RWPE1 (cell line): ENCODE measurements at regions not wholly inside any gene's neighbourhood (a gene's known extent, or its start where the extent isn't known, plus 50 kb on each side); places are given as distances from the start of the nearest gene placed in this dataset.

Experiments
- CTCF ChIA-PET: fragments of 350-600 bp; sonication (Branson Sonifier 250); formaldehyde crosslinking; extraction: SDS; loops from one replicate; lab custom pipeline; 2021; lab: Yijun Ruan, JAX
- POLR2A ChIA-PET: fragments of 400-600 bp; formaldehyde crosslinking; extraction: SDS; loops from one replicate; lab custom pipeline; 2020; ENCODE audit warnings: antibody characterized with exemption; ENCODE audit not compliant: low non-redundant PET; lab: Yijun Ruan, JAX
- DNase-seq: peaks from one replicate; pipeline ENCODE4 v3.0.0; 2012; ENCODE audit warnings: low spot score
- H3K27ac ChIP-seq: fragments of 450-650 bp; 2 replicates; pipeline ENCODE4 v1.5.1; 2017
- CTCF ChIP-seq: fragments of 450-650 bp; conservative IDR thresholded peaks from 2 replicates; pipeline ENCODE4 v1.5.1; 2017; ENCODE audit warnings: low read depth, mild to moderate bottlenecking

DNA sequence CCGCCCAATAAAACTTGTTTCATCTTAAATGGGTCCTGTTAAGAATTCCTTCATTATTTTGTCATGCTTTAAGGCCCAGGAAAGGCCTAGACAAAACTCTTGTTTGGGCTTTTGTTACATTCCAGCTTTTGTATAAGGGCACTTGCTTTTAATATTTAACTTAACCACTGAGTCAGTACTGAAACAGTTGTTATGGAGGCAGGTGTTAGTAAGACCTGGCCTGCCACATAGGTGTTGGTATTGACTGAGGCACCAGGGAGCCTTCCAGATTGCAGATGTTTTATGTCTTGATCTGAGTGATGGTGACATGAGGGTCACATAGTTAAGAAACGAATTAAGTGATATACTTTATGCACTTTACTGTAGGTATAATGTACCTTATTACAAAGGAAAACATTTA, 274.9 kb upstream of the TGFBR2 start:
- no peak overlapping the region for H3K27ac ChIP-seq
- CTCF ChIA-PET = no interaction called here
- TF ChIP-seq CTCF = no peak
- POLR2A ChIA-PET = no interaction called here
- DNase-seq = no peak

DNA sequence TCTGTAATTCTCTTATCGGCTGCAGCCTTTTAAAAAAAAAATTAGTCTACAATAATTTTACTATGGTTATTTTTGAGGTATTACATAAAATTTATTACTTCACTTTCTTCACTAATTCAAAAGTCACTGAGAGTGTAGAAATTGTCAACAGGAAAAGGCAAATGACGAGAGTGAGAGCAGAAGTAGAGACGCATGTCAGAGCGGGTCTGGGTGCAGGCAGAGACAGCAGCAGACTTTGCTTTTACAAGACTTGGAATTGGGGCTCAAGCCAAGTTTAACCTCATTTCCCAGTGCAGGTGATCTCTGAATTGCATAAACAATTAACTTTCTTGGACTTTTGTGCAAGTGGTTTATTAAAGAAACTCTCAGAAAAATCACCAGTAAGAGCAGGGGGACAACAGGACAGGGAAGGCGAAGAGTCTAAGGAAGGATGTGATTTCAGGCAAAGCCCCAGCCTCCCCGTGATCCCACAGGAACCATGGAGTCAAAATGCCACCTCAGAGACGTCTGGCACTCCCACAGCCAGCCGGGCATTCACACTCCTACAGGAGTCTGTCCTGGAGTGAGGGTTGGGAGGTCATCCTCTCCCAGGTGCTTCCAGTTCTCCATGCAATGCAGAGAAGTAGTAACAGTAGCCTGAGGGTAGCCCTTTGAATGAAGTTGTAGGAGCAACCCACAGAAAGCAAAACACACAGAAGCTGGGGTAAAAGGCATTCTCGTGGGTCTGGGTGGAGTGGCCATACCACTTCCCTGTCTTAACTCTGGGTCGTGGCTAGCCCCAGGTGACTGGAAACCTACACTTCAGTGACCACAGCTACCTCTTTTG, 274.0 kb upstream of the TGFBR2 start:
- ChIA-PET CTCF (no interaction called here), POLR2A (no interaction called here)
- no peak for TF ChIP-seq CTCF
- no peak for DNase-seq
- peak overlapping the region; percentile 82 for H3K27ac ChIP-seq

GRCh38 chr3:30333143-30333542, 273.3 kb upstream of the TGFBR2 start:
- ChIA-PET POLR2A (no interaction called here), CTCF (no interaction called here)
- no peak for DNase-seq
- no peak overlapping the region for H3K27ac ChIP-seq
- TF ChIP-seq CTCF = no peak

GRCh38 chr3:30333903-30334302, 272.5 kb upstream of the TGFBR2 start:
- H3K27ac ChIP-seq = no peak overlapping the region
- no peak for TF ChIP-seq CTCF
- CTCF ChIA-PET = no interaction called here
- DNase-seq = no peak
- POLR2A ChIA-PET = no interaction called here

- H3K27ac ChIP-seq = no peak overlapping the region
- ChIA-PET POLR2A (no interaction called here), CTCF (no interaction called here)
- TF ChIP-seq CTCF = no peak
- DNase-seq = no peak
These were observed 265.9 kb upstream of the TGFBR2 start for GRCh38 chr3:30340500-30340899.

DNA sequence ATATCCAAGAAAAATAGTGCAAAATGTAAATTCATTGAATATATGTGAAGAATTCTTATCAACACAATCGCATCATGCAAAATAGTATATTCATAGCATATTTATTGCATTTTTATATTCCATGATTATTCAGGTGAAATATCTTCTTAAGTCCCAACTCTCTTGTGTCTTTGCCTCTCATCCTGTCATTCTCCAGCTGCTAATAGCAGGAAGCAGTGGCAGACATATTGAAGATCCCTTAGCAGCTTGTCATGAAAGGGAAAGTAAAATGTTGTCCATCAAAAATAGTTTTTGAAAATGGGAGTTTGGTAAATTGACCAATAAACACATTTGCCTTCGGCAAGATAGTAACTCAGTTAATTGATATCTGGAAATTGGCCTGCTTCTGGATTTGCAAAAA, 265.3 kb upstream of the TGFBR2 start:
- CTCF ChIA-PET = no interaction called here

More for the DNA sequence above, 265.3 kb upstream of the TGFBR2 start:
- TF ChIP-seq CTCF = no peak
- H3K27ac ChIP-seq = no peak overlapping the region
- DNase-seq = no peak
- POLR2A ChIA-PET = no interaction called here
